Spinal cord (tissue), 9 donors: ENCODE measurements at regions not wholly inside any gene's neighbourhood (a gene's known extent, or its start where the extent isn't known, plus 50 kb on each side); places are given as distances from the start of the nearest gene placed in this dataset.
"Not testable (repeated sequence)": the region's sequence is repeated elsewhere in the genome, so short reads cannot be mapped to it uniquely, and the experiment has no call there.

Source experiments
- DNase-seq, 6 donors: peaks; one replicate each; pipeline versions ENCODE4 v3.0.0 to v3.0.0-alpha.2; 2013 to 2015; ENCODE audit warnings: low spot score in 6 of 6, low read depth in 4 of 6
- H3K27ac ChIP-seq: one replicate; pipeline ENCODE4 v1.5.1; 2013; ENCODE audit warnings: low read depth, low read length, control low read depth
- H3K27me3 ChIP-seq: one replicate; pipeline ENCODE4 v1.6.1; 2013; ENCODE audit warnings: low read length; ENCODE audit not compliant: control insufficient read depth, insufficient read depth
- H3K36me3 ChIP-seq: one replicate; pipeline ENCODE4 v1.6.1; 2013; ENCODE audit warnings: low read length; ENCODE audit not compliant: control insufficient read depth, insufficient read depth
- H3K4me1 ChIP-seq: one replicate; pipeline ENCODE4 v1.6.1; 2013; ENCODE audit warnings: low read length; ENCODE audit not compliant: control insufficient read depth, insufficient read depth
- H3K4me3 ChIP-seq: one replicate; pipeline ENCODE4 v1.5.1; 2013; ENCODE audit warnings: low read depth, low read length, control low read depth
- H3K9me3 ChIP-seq: one replicate; pipeline ENCODE4 v1.6.1; 2013; ENCODE audit warnings: low read length; ENCODE audit not compliant: control insufficient read depth, insufficient read depth
- WGBS: methylation state at CpG from one replicate; pipeline ENCODE4 v1.1.5; 2013; ENCODE audit warnings: missing lambda C conversion rate; ENCODE audit not compliant: insufficient coverage; 5-methylcytosine and 5-hydroxymethylcytosine counted together
- donor health status: healthy.

DNA sequence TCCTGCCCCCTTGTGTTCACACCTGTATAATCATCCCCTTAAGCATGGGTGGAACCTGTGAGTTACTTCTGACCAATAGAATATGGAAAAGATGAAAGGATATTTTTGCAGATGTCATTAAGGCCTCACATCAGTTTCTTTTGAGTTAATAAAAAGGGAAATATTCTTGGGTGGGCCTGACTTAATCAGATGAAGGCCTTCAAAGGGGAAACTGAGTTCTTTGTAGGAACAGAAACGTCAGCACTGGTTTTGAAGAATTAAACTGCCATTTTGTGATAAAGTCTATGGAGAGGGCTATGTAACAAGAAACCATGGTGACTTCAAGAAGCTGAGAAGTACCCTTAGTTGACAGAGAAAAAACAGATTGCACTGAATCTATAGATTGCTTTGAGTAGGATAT is 168.7 kb upstream of the CNTNAP4 start:
- H3K27ac ChIP-seq, result no peak overlapping the region
- no peaks in the 10 kb centered on the region for H3K36me3 ChIP-seq
- H3K9me3 ChIP-seq, result no peaks in the 10 kb centered on the region
- H3K4me3 ChIP-seq, result no peak overlapping the region
- H3K4me1 ChIP-seq, result no peaks in the 10 kb centered on the region
- no peak for DNase-seq
- 69% methylated on average over 1 of the region's 1 CpG for WGBS
- no peaks in the 10 kb centered on the region for H3K27me3 ChIP-seq

DNA sequence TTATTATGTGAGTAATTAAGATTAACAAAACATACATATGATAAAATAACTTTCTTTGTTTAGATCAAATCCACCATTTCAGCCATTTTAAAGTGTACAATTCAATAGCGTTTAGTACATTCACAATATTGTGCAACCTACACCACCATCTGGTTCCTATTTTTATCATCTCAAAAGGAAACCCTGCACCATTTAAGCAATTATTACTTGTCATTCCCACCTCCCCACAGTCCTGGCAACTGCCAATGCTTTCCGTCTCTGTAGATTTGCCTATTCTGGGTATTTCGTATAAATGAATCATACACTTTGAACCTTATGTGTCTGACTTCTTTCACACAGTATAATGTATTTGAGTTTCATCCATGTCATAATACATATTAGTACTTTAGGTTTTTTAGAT is 162.5 kb upstream of the CNTNAP4 start:
- DNase-seq, result no peak
- 100% methylated on average over 1 of the region's 3 CpGs for WGBS
- Histone ChIP-seq H3K27me3 (no peaks in the 10 kb centered on the region), H3K4me3 (no peak overlapping the region), H3K36me3 (no peaks in the 10 kb centered on the region), H3K4me1 (no peaks in the 10 kb centered on the region), H3K27ac (no peak overlapping the region), H3K9me3 (no peaks in the 10 kb centered on the region)

DNA sequence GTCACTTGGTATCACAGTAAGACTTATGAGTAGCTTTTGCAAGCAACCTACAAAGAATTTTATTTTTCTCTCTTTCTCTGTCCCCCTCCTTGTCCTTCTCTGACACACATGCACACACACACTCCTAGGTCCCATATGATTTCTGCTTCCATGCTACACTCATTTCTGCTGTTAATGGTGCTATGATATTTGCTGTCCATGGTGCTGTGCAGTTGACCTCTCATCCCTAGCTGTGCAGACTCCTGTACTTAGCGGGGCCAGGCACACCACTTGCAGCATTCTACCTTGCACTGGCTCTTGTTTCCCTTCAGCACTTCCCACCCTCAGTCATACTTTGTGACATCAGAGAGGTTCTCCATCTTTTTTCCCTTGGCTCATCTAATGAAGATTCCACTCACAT is 158.9 kb upstream of the CNTNAP4 start:
- H3K36me3 ChIP-seq, result no peaks in the 10 kb centered on the region
- H3K9me3 ChIP-seq, result no peaks in the 10 kb centered on the region
- no peaks in the 10 kb centered on the region for H3K27me3 ChIP-seq
- no peak overlapping the region for H3K27ac ChIP-seq
- WGBS, result 89% methylated on average over 1 of the region's 1 CpG
- DNase-seq, result no peak
- H3K4me1 ChIP-seq, result no peaks in the 10 kb centered on the region
- H3K4me3 ChIP-seq, result no peak overlapping the region

DNA sequence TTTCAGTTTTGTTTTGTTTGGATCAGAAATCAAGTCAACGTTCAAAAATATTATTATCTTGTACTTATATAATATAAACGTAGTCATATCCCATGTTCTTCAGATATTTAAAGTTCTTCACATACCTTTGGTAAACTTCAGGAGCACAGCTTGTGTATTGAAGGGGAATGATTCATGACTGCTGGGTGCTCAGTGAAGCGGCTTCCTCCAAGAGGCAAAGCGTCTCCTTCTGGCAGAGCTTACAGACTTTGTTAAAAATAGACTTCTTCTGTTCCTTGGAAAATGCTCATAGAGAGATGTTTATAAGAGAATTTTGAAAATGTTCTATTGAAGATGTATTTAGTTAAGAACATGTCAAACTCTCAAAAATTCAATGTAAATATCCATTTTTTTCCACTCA is 155.6 kb upstream of the CNTNAP4 start:
- peak in 1 of 6 donors; percentile 71 for DNase-seq
- WGBS, result 80% methylated on average over 1 of the region's 4 CpGs

DNA sequence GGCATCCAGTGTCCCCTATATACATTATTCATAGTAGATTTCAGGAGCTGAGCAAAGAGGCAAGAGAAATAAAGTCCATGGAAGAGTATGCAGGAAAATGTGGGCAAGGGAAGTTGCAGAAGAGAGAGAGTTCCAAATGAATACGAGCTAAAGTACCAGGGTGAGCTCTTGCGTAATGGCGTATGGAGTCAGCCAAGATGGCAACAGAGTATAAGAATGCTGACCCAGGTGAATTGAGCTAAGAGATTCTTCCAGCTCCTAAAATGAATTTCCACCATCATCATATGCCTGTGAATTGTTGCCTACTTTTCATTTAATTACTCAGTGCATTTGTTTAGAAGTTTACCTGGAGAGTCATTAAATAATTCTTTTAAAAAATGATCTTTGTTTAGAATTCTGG is 153.2 kb upstream of the CNTNAP4 start:
- DNase-seq, result no peak
- no peak overlapping the region for H3K4me3 ChIP-seq
- 90% methylated on average over 3 of the region's 3 CpGs for WGBS
- H3K9me3 ChIP-seq, result peaks cover 2% of the 10 kb centered on the region
- H3K27me3 ChIP-seq, result no peaks in the 10 kb centered on the region
- H3K4me1 ChIP-seq, result no peaks in the 10 kb centered on the region
- no peaks in the 10 kb centered on the region for H3K36me3 ChIP-seq
- no peak overlapping the region for H3K27ac ChIP-seq

More for the DNA sequence above, 155.6 kb upstream of the CNTNAP4 start:
- Histone ChIP-seq H3K4me1 (no peaks in the 10 kb centered on the region), H3K36me3 (no peaks in the 10 kb centered on the region), H3K27ac (no peak overlapping the region), H3K27me3 (no peaks in the 10 kb centered on the region), H3K9me3 (no peaks in the 10 kb centered on the region), H3K4me3 (no peak overlapping the region)

DNA sequence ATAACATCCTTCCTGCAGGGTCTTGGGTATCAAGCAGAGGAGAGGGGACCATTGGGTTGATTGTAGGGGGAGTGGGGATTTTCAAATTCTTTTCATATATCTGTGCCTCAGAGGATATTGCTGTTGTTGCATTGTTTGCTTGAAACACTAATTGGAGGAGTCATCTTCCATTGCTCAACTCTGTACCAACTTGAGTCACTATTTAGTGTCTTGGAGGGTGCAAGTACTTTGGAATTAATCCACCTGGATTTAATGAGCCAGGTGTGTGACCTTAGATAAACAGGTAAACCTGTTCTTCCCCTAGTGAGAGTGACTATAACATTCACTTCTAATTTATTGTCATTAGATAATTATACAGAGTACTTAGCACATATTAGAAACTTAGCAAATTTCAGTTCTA is 151.3 kb upstream of the CNTNAP4 start:
- Histone ChIP-seq H3K27ac (no peak overlapping the region), H3K27me3 (no peaks in the 10 kb centered on the region), H3K36me3 (no peaks in the 10 kb centered on the region), H3K4me3 (no peak overlapping the region), H3K9me3 (peaks cover 2% of the 10 kb centered on the region), H3K4me1 (no peaks in the 10 kb centered on the region)
- DNase-seq, result no peak

DNA sequence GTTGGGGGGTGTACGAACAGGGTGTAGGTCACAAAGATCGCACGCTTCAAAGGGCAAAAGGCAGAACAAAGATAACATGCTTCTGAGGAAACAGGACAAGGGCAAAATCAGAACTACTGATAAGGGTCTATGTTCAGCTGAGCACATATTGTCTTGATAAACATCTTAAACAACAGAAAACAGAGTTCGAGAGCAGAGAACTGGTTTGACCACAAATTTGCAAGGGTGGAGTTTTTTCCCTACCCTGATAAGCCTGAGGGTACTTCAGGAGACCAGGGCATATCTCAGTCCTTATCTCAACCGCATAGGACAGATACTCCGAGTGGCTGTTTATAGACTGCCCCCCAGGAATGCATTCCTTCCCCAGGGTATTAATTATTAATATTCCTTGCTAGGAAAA is 139.1 kb upstream of the CNTNAP4 start:
- 68% methylated on average over 4 of the region's 6 CpGs for WGBS
- not testable (repeated sequence) for H3K27me3 ChIP-seq, H3K4me1 ChIP-seq, H3K9me3 ChIP-seq, H3K27ac ChIP-seq, H3K4me3 ChIP-seq, DNase-seq, H3K36me3 ChIP-seq

DNA sequence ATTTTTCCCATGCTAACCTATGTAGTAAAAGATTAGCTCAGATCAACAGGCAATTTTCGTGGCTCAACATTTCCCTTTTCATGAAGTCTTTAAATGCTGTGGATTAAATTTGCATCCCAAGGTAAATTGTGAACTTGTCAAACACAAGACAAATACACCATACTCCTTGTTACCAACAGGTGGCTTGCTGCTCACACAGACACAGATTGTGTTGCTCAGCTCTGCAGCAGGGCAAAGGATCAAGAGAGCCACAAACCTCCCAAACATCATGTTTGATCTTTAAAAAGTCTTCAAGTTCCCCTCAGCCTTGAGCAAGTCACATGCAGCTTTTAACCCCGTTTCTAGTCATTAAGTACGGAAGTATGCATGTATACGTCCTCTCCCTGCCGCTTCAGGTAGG is 119.6 kb upstream of the CNTNAP4 start:
- Histone ChIP-seq H3K9me3 (no peaks in the 10 kb centered on the region), H3K27me3 (no peaks in the 10 kb centered on the region), H3K4me3 (no peak overlapping the region), H3K4me1 (no peaks in the 10 kb centered on the region), H3K27ac (no peak overlapping the region), H3K36me3 (no peaks in the 10 kb centered on the region)
- DNase-seq, result no peak
- WGBS, result 88% methylated on average over 4 of the region's 5 CpGs

DNA sequence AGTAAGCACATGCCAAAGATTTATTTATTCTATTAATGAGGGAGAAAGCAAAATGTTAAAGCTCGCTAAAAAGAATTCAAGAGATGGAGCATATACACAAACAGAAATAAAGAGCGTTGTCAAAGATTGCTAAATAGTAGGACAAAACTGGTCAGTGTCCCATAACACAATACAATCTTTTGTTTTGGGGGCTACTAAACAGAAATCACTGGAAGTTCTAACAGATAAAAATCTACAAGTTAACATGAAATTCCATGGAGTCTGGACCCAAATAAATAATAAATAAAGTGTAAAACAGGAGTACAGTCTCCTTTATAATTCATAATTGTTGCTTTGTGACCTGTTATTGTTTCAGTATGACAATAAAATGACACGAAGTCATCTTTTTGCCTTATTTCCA is 115.2 kb upstream of the CNTNAP4 start:
- Histone ChIP-seq H3K4me1 (no peaks in the 10 kb centered on the region), H3K9me3 (no peaks in the 10 kb centered on the region), H3K36me3 (no peaks in the 10 kb centered on the region), H3K27ac (no peak overlapping the region), H3K4me3 (no peak overlapping the region), H3K27me3 (no peaks in the 10 kb centered on the region)
- DNase-seq, result no peak
- no CpG with 5 or more reads among the region's 3 CpGs for WGBS

DNA sequence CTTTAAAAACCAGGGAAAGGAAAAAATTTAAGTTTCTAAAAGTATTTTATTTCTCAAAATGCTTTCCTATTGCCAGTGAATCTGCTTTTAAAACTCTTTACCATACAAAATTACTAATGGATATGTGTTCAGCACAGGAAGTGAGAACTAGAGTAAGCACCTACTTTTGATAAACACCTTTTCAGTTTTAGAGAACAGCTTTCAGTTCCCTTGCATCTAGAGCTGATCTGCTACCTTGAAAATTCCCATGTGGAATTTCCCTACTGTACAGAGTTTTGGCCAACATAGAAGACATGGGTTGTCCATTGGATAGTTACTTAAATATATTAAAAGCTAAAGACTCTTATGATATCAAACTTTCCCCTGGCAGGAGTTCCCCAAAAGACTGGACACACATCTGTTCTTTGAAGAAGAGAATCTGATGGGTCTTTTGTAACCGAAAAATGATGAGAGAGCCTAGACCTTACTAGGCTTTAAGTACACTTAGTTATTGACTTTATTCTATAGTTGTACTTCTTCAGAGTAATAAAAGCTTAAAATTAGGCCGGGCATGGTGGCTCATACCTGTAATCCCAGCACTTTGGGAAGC is 112.1 kb upstream of the CNTNAP4 start:
- no peak overlapping the region for H3K27ac ChIP-seq
- H3K9me3 ChIP-seq, result no peaks in the 10 kb centered on the region
- no peaks in the 10 kb centered on the region for H3K27me3 ChIP-seq
- DNase-seq, result no peak
- 100% methylated on average over 1 of the region's 2 CpGs for WGBS
- no peak overlapping the region for H3K4me3 ChIP-seq
- no peaks in the 10 kb centered on the region for H3K36me3 ChIP-seq
- H3K4me1 ChIP-seq, result no peaks in the 10 kb centered on the region
